HG03442 (cell line): ENCODE measurements at regions not wholly inside any gene's neighbourhood (a gene's known extent, or its start where the extent isn't known, plus 50 kb on each side); places are given as distances from the start of the nearest gene placed in this dataset.

Experiments used
- ATAC-seq: cut with Tn5 transposase; IDR thresholded peaks from one replicate; pipeline ENCODE4 v1.9.1; 2021; ENCODE audit warnings: mild to moderate bottlenecking, moderate library complexity; ENCODE audit not compliant: unreplicated experiment

- no peak for ATAC-seq
Measured at GRCh38 chr18:49663899-49664890, 102.3 kb downstream of the LIPG start.

- no peak for ATAC-seq
Measured at GRCh38 chr18:49662506-49662905, 100.6 kb downstream of the LIPG start.

GRCh38 chr18:49658823-49659404, 97.1 kb downstream of the LIPG start:
- ATAC-seq, result no peak

- no peak for ATAC-seq
Measured at GRCh38 chr18:49656073-49656692, 94.3 kb downstream of the LIPG start.

- ATAC-seq, result no peak
Measured at GRCh38 chr18:49655266-49656072, 93.6 kb downstream of the LIPG start.

- ATAC-seq, result no peak
Measured at GRCh38 chr18:49654347-49654746, 92.5 kb downstream of the LIPG start.

- ATAC-seq, result no peak
Measured at GRCh38 chr18:49652881-49653724, 91.2 kb downstream of the LIPG start.

- ATAC-seq, result no peak
Measured at GRCh38 chr18:49651033-49651432, 89.2 kb downstream of the LIPG start.

GRCh38 chr18:49650426-49650891, 88.6 kb downstream of the LIPG start:
- no peak for ATAC-seq

GRCh38 chr18:49648811-49649210, 87.0 kb downstream of the LIPG start:
- ATAC-seq, result no peak
